IPS-15b (cell line): ENCODE measurements at regions not wholly inside any gene's neighbourhood (a gene's known extent, or its start where the extent isn't known, plus 50 kb on each side); places are given as distances from the start of the nearest gene placed in this dataset.

Experiments
- H3K27me3 ChIP-seq: one replicate; pipeline ENCODE4 v1.6.1; 2013; ENCODE audit warnings: low read length; ENCODE audit not compliant: control insufficient read depth, insufficient read depth
- H3K36me3 ChIP-seq: one replicate; pipeline ENCODE4 v1.6.1; 2013; ENCODE audit warnings: low read length; ENCODE audit not compliant: control insufficient read depth, insufficient read depth
- H3K4me1 ChIP-seq: one replicate; pipeline ENCODE4 v1.6.1; 2013; ENCODE audit warnings: mild to moderate bottlenecking, low read length; ENCODE audit not compliant: control insufficient read depth, insufficient read depth
- H3K4me3 ChIP-seq: one replicate; pipeline ENCODE4 v1.5.1; 2013; ENCODE audit warnings: low read depth, low read length
- H3K9ac ChIP-seq: one replicate; pipeline ENCODE4 v1.6.1; 2013; ENCODE audit warnings: low read depth, mild to moderate bottlenecking, low read length
- H3K9me3 ChIP-seq: one replicate; pipeline ENCODE4 v1.6.1; 2013; ENCODE audit warnings: mild to moderate bottlenecking, low read length; ENCODE audit not compliant: control insufficient read depth, insufficient read depth

GRCh38 chr17:79444198-79444597 is 166.7 kb downstream of the RBFOX3 start:
- H3K27me3 ChIP-seq: no peaks in the 10 kb centered on the region

GRCh38 chr17:79443026-79443425 is 167.8 kb downstream of the RBFOX3 start:
- Histone ChIP-seq H3K9me3 (no peaks in the 10 kb centered on the region), H3K27me3 (no peaks in the 10 kb centered on the region), H3K4me3 (no peak overlapping the region), H3K9ac (no peak overlapping the region), H3K4me1 (no peaks in the 10 kb centered on the region), H3K36me3 (no peaks in the 10 kb centered on the region)

More at GRCh38 chr17:79444198-79444597, 166.7 kb downstream of the RBFOX3 start:
- Histone ChIP-seq H3K9me3 (no peaks in the 10 kb centered on the region), H3K4me1 (no peaks in the 10 kb centered on the region), H3K36me3 (no peaks in the 10 kb centered on the region), H3K4me3 (no peak overlapping the region), H3K9ac (no peak overlapping the region)

- no peaks in the 10 kb centered on the region for H3K4me1 ChIP-seq
- no peaks in the 10 kb centered on the region for H3K36me3 ChIP-seq
- H3K4me3 ChIP-seq: no peak overlapping the region
- H3K27me3 ChIP-seq: no peaks in the 10 kb centered on the region
- H3K9me3 ChIP-seq: no peaks in the 10 kb centered on the region
- no peak overlapping the region for H3K9ac ChIP-seq
Observed at GRCh38 chr17:79441356-79442160, 169.3 kb downstream of the RBFOX3 start.

GRCh38 chr17:79440251-79440650 is 170.6 kb downstream of the RBFOX3 start:
- Histone ChIP-seq H3K27me3 (no peaks in the 10 kb centered on the region), H3K4me3 (no peak overlapping the region), H3K36me3 (no peaks in the 10 kb centered on the region), H3K9ac (no peak overlapping the region), H3K9me3 (no peaks in the 10 kb centered on the region), H3K4me1 (no peaks in the 10 kb centered on the region)

- Histone ChIP-seq H3K4me1 (no peaks in the 10 kb centered on the region), H3K27me3 (no peaks in the 10 kb centered on the region), H3K9ac (no peak overlapping the region), H3K9me3 (no peaks in the 10 kb centered on the region), H3K4me3 (no peak overlapping the region), H3K36me3 (no peaks in the 10 kb centered on the region)
Observed at GRCh38 chr17:79439493-79439892, 171.4 kb downstream of the RBFOX3 start.

- Histone ChIP-seq H3K4me1 (no peaks in the 10 kb centered on the region), H3K27me3 (no peaks in the 10 kb centered on the region), H3K4me3 (no peak overlapping the region), H3K36me3 (no peaks in the 10 kb centered on the region), H3K9me3 (no peaks in the 10 kb centered on the region), H3K9ac (no peak overlapping the region)
Observed at GRCh38 chr17:79438546-79439334, 172.1 kb downstream of the RBFOX3 start.

- H3K9me3 ChIP-seq: no peaks in the 10 kb centered on the region
- H3K36me3 ChIP-seq: no peaks in the 10 kb centered on the region
- no peaks in the 10 kb centered on the region for H3K27me3 ChIP-seq
- H3K4me1 ChIP-seq: no peaks in the 10 kb centered on the region
- no peak overlapping the region for H3K9ac ChIP-seq
- H3K4me3 ChIP-seq: no peak overlapping the region
Observed at GRCh38 chr17:79438058-79438457, 172.8 kb downstream of the RBFOX3 start.

GRCh38 chr17:79437081-79437480 is 173.8 kb downstream of the RBFOX3 start:
- Histone ChIP-seq H3K9me3 (no peaks in the 10 kb centered on the region), H3K9ac (no peak overlapping the region), H3K4me1 (no peaks in the 10 kb centered on the region), H3K36me3 (no peaks in the 10 kb centered on the region), H3K4me3 (no peak overlapping the region), H3K27me3 (no peaks in the 10 kb centered on the region)

GRCh38 chr17:79435962-79436361 is 174.9 kb downstream of the RBFOX3 start:
- H3K27me3 ChIP-seq: no peaks in the 10 kb centered on the region
- H3K9me3 ChIP-seq: no peaks in the 10 kb centered on the region
- H3K36me3 ChIP-seq: no peaks in the 10 kb centered on the region
- H3K9ac ChIP-seq: no peak overlapping the region
- H3K4me3 ChIP-seq: no peak overlapping the region
- H3K4me1 ChIP-seq: no peaks in the 10 kb centered on the region

- no peaks in the 10 kb centered on the region for H3K27me3 ChIP-seq
Observed at GRCh38 chr17:79435296-79435695, 175.6 kb downstream of the RBFOX3 start.

GRCh38 chr17:79434215-79434614 is 176.6 kb downstream of the RBFOX3 start:
- Histone ChIP-seq H3K9me3 (no peaks in the 10 kb centered on the region), H3K36me3 (no peaks in the 10 kb centered on the region), H3K27me3 (no peaks in the 10 kb centered on the region), H3K4me3 (no peak overlapping the region), H3K4me1 (no peaks in the 10 kb centered on the region), H3K9ac (no peak overlapping the region)

More at GRCh38 chr17:79435296-79435695, 175.6 kb downstream of the RBFOX3 start:
- Histone ChIP-seq H3K9ac (no peak overlapping the region), H3K36me3 (no peaks in the 10 kb centered on the region), H3K4me1 (no peaks in the 10 kb centered on the region), H3K9me3 (no peaks in the 10 kb centered on the region), H3K4me3 (no peak overlapping the region)

- no peaks in the 10 kb centered on the region for H3K27me3 ChIP-seq
Observed at GRCh38 chr17:79433379-79433778, 177.5 kb downstream of the RBFOX3 start.

More at GRCh38 chr17:79433379-79433778, 177.5 kb downstream of the RBFOX3 start:
- Histone ChIP-seq H3K9ac (no peak overlapping the region), H3K36me3 (no peaks in the 10 kb centered on the region), H3K4me1 (no peaks in the 10 kb centered on the region), H3K9me3 (no peaks in the 10 kb centered on the region), H3K4me3 (no peak overlapping the region)
